Ovary (tissue), 3 donors: ENCODE measurements at regions not wholly inside any gene's neighbourhood (a gene's known extent, or its start where the extent isn't known, plus 50 kb on each side); places are given as distances from the start of the nearest gene placed in this dataset.

Experiments used
- POLR2A ChIP-seq: fragments of 450-650 bp; IDR thresholded peaks from one replicate; pipeline ENCODE4 v1.6.1; 2017; ENCODE audit warnings: antibody characterized with exemption, mild to moderate bottlenecking, moderate library complexity
- TF ChIP-seq, protein P1 (sequence below), 3 donors: fragments of 450-650 bp in 2 of 3; fragments of 200-600 bp in 1 of 3; IDR thresholded peaks; one replicate each; pipeline versions ENCODE4 v1.5.1 to v1.8.0; 2016 to 2022; ENCODE audit warnings: antibody characterized with exemption in 3 of 3, mild to moderate bottlenecking in 1 of 3
- donor health status: DM: no; HTN: no; CAD: no.

DNA sequence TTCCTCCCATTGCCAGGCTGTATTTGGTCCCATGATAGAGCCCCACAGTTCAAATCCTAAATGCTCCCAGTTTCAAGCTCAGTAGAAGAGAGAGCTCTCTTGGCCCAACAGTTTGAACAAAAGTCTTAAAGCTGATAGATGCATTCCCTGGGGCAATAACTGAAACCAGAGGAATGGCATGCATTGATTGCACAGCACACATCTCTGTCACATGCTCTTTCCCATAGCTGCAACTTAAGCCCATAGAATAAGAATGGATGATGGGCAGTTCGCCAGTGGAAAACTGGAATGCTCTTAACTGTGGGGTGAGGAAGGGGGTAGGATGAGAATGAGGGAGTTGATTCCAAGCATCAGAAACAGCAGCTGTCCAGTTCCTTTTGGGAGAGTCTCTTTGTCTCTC is 1942.4 kb upstream of the WWC1 start:
- TF ChIP-seq, protein P1, sequence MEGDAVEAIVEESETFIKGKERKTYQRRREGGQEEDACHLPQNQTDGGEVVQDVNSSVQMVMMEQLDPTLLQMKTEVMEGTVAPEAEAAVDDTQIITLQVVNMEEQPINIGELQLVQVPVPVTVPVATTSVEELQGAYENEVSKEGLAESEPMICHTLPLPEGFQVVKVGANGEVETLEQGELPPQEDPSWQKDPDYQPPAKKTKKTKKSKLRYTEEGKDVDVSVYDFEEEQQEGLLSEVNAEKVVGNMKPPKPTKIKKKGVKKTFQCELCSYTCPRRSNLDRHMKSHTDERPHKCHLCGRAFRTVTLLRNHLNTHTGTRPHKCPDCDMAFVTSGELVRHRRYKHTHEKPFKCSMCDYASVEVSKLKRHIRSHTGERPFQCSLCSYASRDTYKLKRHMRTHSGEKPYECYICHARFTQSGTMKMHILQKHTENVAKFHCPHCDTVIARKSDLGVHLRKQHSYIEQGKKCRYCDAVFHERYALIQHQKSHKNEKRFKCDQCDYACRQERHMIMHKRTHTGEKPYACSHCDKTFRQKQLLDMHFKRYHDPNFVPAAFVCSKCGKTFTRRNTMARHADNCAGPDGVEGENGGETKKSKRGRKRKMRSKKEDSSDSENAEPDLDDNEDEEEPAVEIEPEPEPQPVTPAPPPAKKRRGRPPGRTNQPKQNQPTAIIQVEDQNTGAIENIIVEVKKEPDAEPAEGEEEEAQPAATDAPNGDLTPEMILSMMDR (IDR thresholded peaks at IDR 0.05): no peak
- TF ChIP-seq POLR2A: no peak
